AG09309 (cell line): ENCODE measurements at regions not wholly inside any gene's neighbourhood (a gene's known extent, or its start where the extent isn't known, plus 50 kb on each side); places are given as distances from the start of the nearest gene placed in this dataset.

Experiments
- DNase-seq: peaks from one replicate; pipeline ENCODE4 v3.0.0-alpha.2; 2010; ENCODE audit warnings: low read depth
- H3K4me3 ChIP-seq: 2 replicates; pipeline ENCODE4 v1.5.1; 2011; ENCODE audit warnings: mild to moderate bottlenecking, low read depth, low read length, moderate library complexity; ENCODE audit not compliant: control insufficient read depth
- CTCF ChIP-seq: IDR thresholded peaks from 2 replicates; pipeline ENCODE4 v1.5.1; 2011; ENCODE audit warnings: mild to moderate bottlenecking, low read depth, low read length, inconsistent platforms; ENCODE audit not compliant: insufficient read depth, control insufficient read depth; ENCODE audit errors: missing control alignments

- TF ChIP-seq CTCF = no peak
- H3K4me3 ChIP-seq = no peak overlapping the region
- DNase-seq = no peak
Observed at GRCh38 chr9:29799227-29799626, 2225.9 kb upstream of the C9orf72 start.

- DNase-seq = no peak
- H3K4me3 ChIP-seq = no peak overlapping the region
- TF ChIP-seq CTCF = no peak
Observed at GRCh38 chr9:29800821-29801220, 2227.5 kb upstream of the C9orf72 start.

GRCh38 chr9:29802454-29802853, 2229.2 kb upstream of the C9orf72 start:
- TF ChIP-seq CTCF = no peak
- no peak overlapping the region for H3K4me3 ChIP-seq
- no peak for DNase-seq

GRCh38 chr9:29806937-29807618, 2233.8 kb upstream of the C9orf72 start:
- H3K4me3 ChIP-seq = no peak overlapping the region
- TF ChIP-seq CTCF = no peak
- no peak for DNase-seq

- TF ChIP-seq CTCF = no peak
- H3K4me3 ChIP-seq = no peak overlapping the region
- DNase-seq = no peak
Observed at GRCh38 chr9:29816954-29817703, 2243.8 kb upstream of the C9orf72 start.

- TF ChIP-seq CTCF = no peak
- H3K4me3 ChIP-seq = no peak overlapping the region
- DNase-seq = no peak
Observed at GRCh38 chr9:29822458-29822857, 2249.2 kb upstream of the C9orf72 start.
